GM21619 (cell line): ENCODE measurements at regions not wholly inside any gene's neighbourhood (a gene's known extent, or its start where the extent isn't known, plus 50 kb on each side); places are given as distances from the start of the nearest gene placed in this dataset.

ENCODE experiments used
- ATAC-seq: cut with Tn5 transposase; IDR thresholded peaks from one replicate; pipeline ENCODE4 v1.9.1; 2021; ENCODE audit not compliant: unreplicated experiment

- no peak for ATAC-seq
Measured at GRCh38 chr13:74973935-74974879, 507.8 kb downstream of the TBC1D4 start.

- ATAC-seq, result no peak
Measured at GRCh38 chr13:74969419-74969818, 512.5 kb downstream of the TBC1D4 start.

- ATAC-seq, result no peak
Measured at GRCh38 chr13:74966814-74967424, 515.0 kb downstream of the TBC1D4 start.

GRCh38 chr13:74966275-74966674 is 515.7 kb downstream of the TBC1D4 start:
- ATAC-seq, result no peak

GRCh38 chr13:74945637-74946036 is 536.3 kb downstream of the TBC1D4 start:
- ATAC-seq, result no peak

GRCh38 chr13:74931698-74932433 is 550.1 kb downstream of the TBC1D4 start:
- ATAC-seq, result no peak

GRCh38 chr13:74930402-74931165 is 551.4 kb downstream of the TBC1D4 start:
- ATAC-seq, result no peak

GRCh38 chr13:74929436-74929835 is 552.5 kb downstream of the TBC1D4 start:
- ATAC-seq, result no peak

GRCh38 chr13:74927823-74928222 is 554.1 kb downstream of the TBC1D4 start:
- no peak for ATAC-seq

GRCh38 chr13:74922963-74923362 is 559.0 kb downstream of the TBC1D4 start:
- no peak for ATAC-seq

- ATAC-seq, result no peak
Measured at GRCh38 chr13:74921326-74921725, 560.6 kb downstream of the TBC1D4 start.

GRCh38 chr13:74920920-74921319 is 561.0 kb downstream of the TBC1D4 start:
- no peak for ATAC-seq

- no peak for ATAC-seq
Measured at GRCh38 chr13:74920361-74920760, 561.6 kb downstream of the TBC1D4 start.

GRCh38 chr13:74919914-74920313 is 562.1 kb downstream of the TBC1D4 start:
- no peak for ATAC-seq

GRCh38 chr13:74912898-74913297 is 569.1 kb downstream of the TBC1D4 start:
- no peak for ATAC-seq

GRCh38 chr13:74910415-74910814 is 571.6 kb downstream of the TBC1D4 start:
- ATAC-seq, result no peak

- ATAC-seq, result no peak
Measured at GRCh38 chr13:74907788-74908187, 574.2 kb downstream of the TBC1D4 start.

- ATAC-seq, result no peak
Measured at GRCh38 chr13:74904556-74904955, 577.4 kb downstream of the TBC1D4 start.

- ATAC-seq, result no peak
Measured at GRCh38 chr13:74895042-74895796, 586.8 kb downstream of the TBC1D4 start.

- no peak for ATAC-seq
Measured at GRCh38 chr13:74892096-74892495, 589.9 kb downstream of the TBC1D4 start.
